Tibial nerve (tissue), 4 donors: ENCODE measurements at regions not wholly inside any gene's neighbourhood (a gene's known extent, or its start where the extent isn't known, plus 50 kb on each side); places are given as distances from the start of the nearest gene placed in this dataset.

Experiments used
- DNase-seq, 2 donors: peaks; one replicate each; pipeline ENCODE4 v3.0.0-alpha.2; 2019; ENCODE audit warnings: low spot score in 2 of 2
- H3K27ac ChIP-seq, 4 donors: fragments of 200-600 bp; sonication (generic) in 3 of 4; one replicate each; pipeline ENCODE4 v1.5.1; 2017 to 2019; ENCODE audit warnings: mild to moderate bottlenecking in 1 of 4
- H3K27me3 ChIP-seq, 2 donors: fragments of 200-600 bp; sonication (generic) in 1 of 2; one replicate each; pipeline versions ENCODE4 v1.5.1 to v1.6.0; 2017 to 2019
- H3K36me3 ChIP-seq, 3 donors: fragments of 200-600 bp; sonication (generic); one replicate each; pipeline ENCODE4 v1.5.1; 2018 to 2019
- H3K4me1 ChIP-seq, 4 donors: fragments of 200-600 bp; sonication (generic) in 3 of 4; one replicate each; pipeline ENCODE4 v1.5.1; 2017 to 2019
- H3K4me3 ChIP-seq, 4 donors: fragments of 200-600 bp; sonication (generic) in 3 of 4; one replicate each; pipeline ENCODE4 v1.5.1; 2017 to 2019; ENCODE audit warnings: mild to moderate bottlenecking in 1 of 4, moderate library complexity in 1 of 4
- H3K9me3 ChIP-seq, 4 donors: fragments of 200-600 bp; sonication (generic) in 3 of 4; one replicate each; pipeline ENCODE4 v1.5.1; 2017 to 2019
- CTCF ChIP-seq, 5 experiments: fragments of 200-600 bp in 3 of 5; fragments of 450-650 bp in 2 of 5; sonication (generic) in 3 of 5; IDR thresholded peaks; one replicate each; pipeline ENCODE4 v1.5.1; 2016 to 2019; ENCODE audit warnings: antibody characterized with exemption in 5 of 5, mild to moderate bottlenecking in 3 of 5, moderate library complexity in 2 of 5
- EP300 ChIP-seq, 2 donors: sonication (generic); formaldehyde crosslinking; IDR thresholded peaks; one replicate each; pipeline ENCODE4 v1.6.1; 2017; ENCODE audit warnings: antibody characterized with exemption in 2 of 2, mild to moderate bottlenecking in 1 of 2
- POLR2A ChIP-seq, 2 donors: fragments of 450-650 bp; IDR thresholded peaks; one replicate each; pipeline ENCODE4 v1.6.1; 2017; ENCODE audit warnings: antibody characterized with exemption in 2 of 2, mild to moderate bottlenecking in 2 of 2, moderate library complexity in 2 of 2
- WGBS, 2 donors: methylation state at CpG; one replicate each; pipeline ENCODE4 v1.1.5; 2018; 5-methylcytosine and 5-hydroxymethylcytosine counted together

DNA sequence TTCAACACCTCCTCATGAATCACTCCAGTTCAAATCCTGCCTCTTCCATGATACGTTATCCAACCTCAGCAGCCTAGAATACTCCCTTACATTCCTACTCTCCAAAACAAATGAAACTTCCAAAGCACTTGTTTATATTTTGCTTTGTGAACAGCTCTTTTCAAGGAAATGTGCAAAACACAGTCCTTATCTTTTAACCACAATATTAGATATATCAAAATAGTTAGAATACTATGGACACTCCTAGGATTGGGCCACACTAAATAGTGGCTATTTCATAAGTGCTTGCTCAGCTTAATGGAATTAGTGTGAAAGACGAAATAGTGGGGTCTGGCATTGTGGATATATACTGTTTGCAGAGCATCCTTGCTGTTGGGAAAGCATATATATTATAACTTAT, 173.5 kb downstream of the ZC3H11B start:
- Histone ChIP-seq H3K27me3 (no peaks in the 10 kb centered on the region), H3K4me1 (no peaks in the 10 kb centered on the region), H3K27ac (no peak overlapping the region), H3K36me3 (no peaks in the 10 kb centered on the region), H3K4me3 (no peak overlapping the region), H3K9me3 (no peaks in the 10 kb centered on the region)
- DNase-seq, result no peak
- WGBS, 2 donors, result 90 to 96% methylated on average over 2 of the region's 2 CpGs
- TF ChIP-seq POLR2A (IDR thresholded peaks at IDR 0.05) (no peak), CTCF (IDR thresholded peaks at IDR 0.05) (no peak), EP300 (IDR thresholded peaks at IDR 0.05) (no peak)

DNA sequence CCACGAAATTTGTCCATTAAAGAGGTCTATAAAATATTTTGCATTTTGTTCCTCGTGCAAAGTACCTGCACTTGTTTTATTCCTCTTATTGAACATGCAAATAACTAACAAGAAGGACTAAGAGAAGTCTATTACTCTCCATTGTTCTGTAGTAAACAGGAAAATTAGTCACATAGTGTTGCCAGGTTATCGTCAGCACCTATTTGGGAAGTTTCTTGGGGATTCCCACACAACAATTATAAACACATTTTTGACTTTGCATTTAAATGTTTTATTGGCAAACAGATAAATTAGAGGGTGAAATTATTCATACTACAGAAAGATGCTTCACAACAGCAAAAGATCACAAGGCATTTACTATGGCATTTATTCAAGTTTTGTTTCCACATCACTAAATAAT, 174.5 kb downstream of the ZC3H11B start:
- Histone ChIP-seq H3K36me3 (no peaks in the 10 kb centered on the region), H3K4me1 (no peaks in the 10 kb centered on the region), H3K9me3 (no peaks in the 10 kb centered on the region), H3K27ac (no peak overlapping the region), H3K4me3 (no peak overlapping the region), H3K27me3 (no peaks in the 10 kb centered on the region)
- TF ChIP-seq EP300 (IDR thresholded peaks at IDR 0.05), result no peak
- TF ChIP-seq CTCF (IDR thresholded peaks at IDR 0.05), result no peak
- TF ChIP-seq POLR2A (IDR thresholded peaks at IDR 0.05), result no peak
- DNase-seq, result no peak
- WGBS, 2 donors, result 85 to 89% methylated on average over 3 of the region's 3 CpGs

GRCh38 chr1:219434923-219435297, 178.0 kb downstream of the ZC3H11B start:
- no peaks in the 10 kb centered on the region for H3K9me3 ChIP-seq
- TF ChIP-seq CTCF (IDR thresholded peaks at IDR 0.05) (no peak), EP300 (IDR thresholded peaks at IDR 0.05) (no peak), POLR2A (IDR thresholded peaks at IDR 0.05) (no peak)
- H3K36me3 ChIP-seq, result no peaks in the 10 kb centered on the region
- no peak for DNase-seq
- H3K27me3 ChIP-seq, result no peaks in the 10 kb centered on the region
- WGBS, 2 donors, result 94 to 98% methylated on average over 2 of the region's 2 CpGs
- no peak overlapping the region for H3K4me3 ChIP-seq
- no peak overlapping the region for H3K27ac ChIP-seq
- H3K4me1 ChIP-seq, result no peaks in the 10 kb centered on the region

- Histone ChIP-seq H3K27me3 (no peaks in the 10 kb centered on the region), H3K4me1 (no peaks in the 10 kb centered on the region), H3K27ac (no peak overlapping the region), H3K36me3 (no peaks in the 10 kb centered on the region), H3K4me3 (no peak overlapping the region), H3K9me3 (no peaks in the 10 kb centered on the region)
- TF ChIP-seq CTCF (IDR thresholded peaks at IDR 0.05), result no peak
- TF ChIP-seq EP300 (IDR thresholded peaks at IDR 0.05), result no peak
- no peak for TF ChIP-seq POLR2A (IDR thresholded peaks at IDR 0.05)
- DNase-seq, result no peak
- WGBS, 2 donors, result 80% methylated on average over 6 of the region's 6 CpGs
These were observed 178.5 kb downstream of the ZC3H11B start for GRCh38 chr1:219434285-219434922.

- Histone ChIP-seq H3K4me3 (no peak overlapping the region), H3K9me3 (no peaks in the 10 kb centered on the region), H3K36me3 (no peaks in the 10 kb centered on the region), H3K27ac (no peak overlapping the region), H3K4me1 (no peaks in the 10 kb centered on the region), H3K27me3 (no peaks in the 10 kb centered on the region)
- TF ChIP-seq CTCF (IDR thresholded peaks at IDR 0.05) (no peak), POLR2A (IDR thresholded peaks at IDR 0.05) (no peak), EP300 (IDR thresholded peaks at IDR 0.05) (no peak)
- no peak for DNase-seq
- 58 to 68% methylated on average over 6 of the region's 6 CpGs for WGBS, 2 donors
These were observed 179.3 kb downstream of the ZC3H11B start for GRCh38 chr1:219433496-219434131.
